ENCODE measurements at regions not wholly inside any gene's neighbourhood (a gene's known extent, or its start where the extent isn't known, plus 50 kb on each side); places are given as distances from the start of the nearest gene placed in this dataset.

DNA sequence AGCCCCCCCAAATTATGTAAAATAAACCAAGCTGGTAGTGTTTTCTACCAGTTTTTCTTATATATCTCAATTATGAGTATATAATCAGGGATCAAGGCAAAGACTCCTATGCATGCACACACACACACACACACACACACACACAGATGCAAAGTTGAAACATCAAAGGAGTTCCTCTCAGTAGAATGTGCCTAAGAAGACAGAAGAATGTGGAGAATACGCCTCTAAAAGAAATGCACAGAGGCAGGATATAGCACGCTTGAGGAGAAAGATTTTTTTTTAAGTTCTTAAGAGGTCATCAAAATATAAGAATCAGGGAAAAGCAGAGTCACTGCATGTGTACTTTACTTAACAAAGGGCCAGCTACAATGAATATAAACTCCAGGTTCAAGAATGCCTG lies 138.2 kb upstream of the CLEC14A start:
- no peaks in the 10 kb centered on the region for H3K4me1 ChIP-seq (ENCODE audit: control extremely low read depth in 1 of 4, control insufficient read depth in 4 of 4, insufficient read depth in 4 of 4, low read length in 3 of 4)
- H3K4me3 ChIP-seq (ENCODE audit: control insufficient read depth in 1 of 7, extremely low read depth in 1 of 7, insufficient read depth in 4 of 7, low read depth in 2 of 7, low read length in 6 of 7): no peak overlapping the region
- no peaks in the 10 kb centered on the region for H3K36me3 ChIP-seq (ENCODE audit: control insufficient read depth in 4 of 4, insufficient read depth in 4 of 4, low read length in 3 of 4)
- no peak for DNase-seq
- H3K27me3 ChIP-seq (replicated peaks in 2 of 5; ENCODE audit: control insufficient read depth in 4 of 5, insufficient read depth in 5 of 5, low read length in 4 of 5): no peaks in the 10 kb centered on the region
- no peaks in the 10 kb centered on the region for H3K9me3 ChIP-seq (ENCODE audit: control extremely low read depth in 1 of 5, control insufficient read depth in 4 of 5, insufficient read depth in 2 of 5, low read depth in 1 of 5, low read length in 4 of 5)
- ChIA-PET POLR2A (no interaction called here), CTCF (no interaction called here)
- H3K27ac ChIP-seq (ENCODE audit: insufficient read depth in 1 of 2, low read depth in 1 of 2, low read length in 2 of 2, poor library complexity in 1 of 2, severe bottlenecking in 2 of 2): no peak overlapping the region
- no CpG with 5 or more reads among the region's 2 CpGs for WGBS (ENCODE audit: insufficient coverage)

DNA sequence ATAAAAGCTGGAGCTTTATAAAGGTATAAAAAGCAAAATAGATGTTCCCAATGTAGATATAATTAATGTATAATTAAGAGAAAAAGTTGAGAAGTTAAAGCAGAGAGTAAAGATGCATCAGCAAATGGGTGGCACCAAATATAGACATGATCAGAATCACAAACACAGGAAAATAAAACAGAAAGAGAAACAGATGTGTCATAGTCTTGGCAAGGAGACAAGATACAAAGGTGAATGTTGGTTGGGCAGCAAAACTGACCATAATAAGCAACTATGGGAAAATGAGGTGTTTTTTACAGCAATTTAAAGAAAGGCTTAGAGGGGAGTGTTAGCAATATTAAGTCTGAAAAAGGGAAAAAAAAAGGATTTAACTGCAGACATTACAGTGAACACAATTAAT lies 135.4 kb upstream of the CLEC14A start:
- H3K9me3 ChIP-seq (ENCODE audit: control extremely low read depth in 1 of 5, control insufficient read depth in 4 of 5, insufficient read depth in 2 of 5, low read depth in 1 of 5, low read length in 4 of 5): no peaks in the 10 kb centered on the region
- no peak overlapping the region for H3K4me3 ChIP-seq (ENCODE audit: control insufficient read depth in 1 of 7, extremely low read depth in 1 of 7, insufficient read depth in 4 of 7, low read depth in 2 of 7, low read length in 6 of 7)
- H3K27ac ChIP-seq (ENCODE audit: insufficient read depth in 1 of 2, low read depth in 1 of 2, low read length in 2 of 2, poor library complexity in 1 of 2, severe bottlenecking in 2 of 2): no peak overlapping the region
- ChIA-PET CTCF (no interaction called here), POLR2A (interaction anchor here (0.7 kb wide), 1 partner anchor 59 kb away, joined by 3 read pairs; no protein-coding TSS in a partner anchor)
- H3K36me3 ChIP-seq (ENCODE audit: control insufficient read depth in 4 of 4, insufficient read depth in 4 of 4, low read length in 3 of 4): no peaks in the 10 kb centered on the region
- H3K27me3 ChIP-seq (replicated peaks in 2 of 5; ENCODE audit: control insufficient read depth in 4 of 5, insufficient read depth in 5 of 5, low read length in 4 of 5): no peaks in the 10 kb centered on the region
- no peaks in the 10 kb centered on the region for H3K4me1 ChIP-seq (ENCODE audit: control extremely low read depth in 1 of 4, control insufficient read depth in 4 of 4, insufficient read depth in 4 of 4, low read length in 3 of 4)
- no peak for DNase-seq

DNA sequence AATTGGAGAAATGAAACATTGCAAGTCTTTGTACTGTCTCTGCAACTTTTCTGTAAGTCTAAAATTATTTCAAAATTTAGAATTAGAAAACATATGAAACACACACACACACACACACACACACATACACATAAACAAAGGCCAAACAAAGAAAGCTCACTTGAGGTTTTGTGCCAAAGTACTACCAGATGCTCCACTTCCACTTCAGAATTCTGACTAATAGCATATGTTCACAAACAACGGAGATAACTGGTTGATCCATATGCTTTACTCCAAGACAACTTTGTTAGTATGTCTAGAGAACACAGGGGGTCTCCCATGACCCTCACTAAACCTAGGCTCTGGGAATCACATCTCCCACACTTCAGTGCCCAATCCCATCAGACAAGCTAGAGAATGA lies 133.8 kb upstream of the CLEC14A start:
- POLR2A ChIA-PET: no interaction called here
- no peak for DNase-seq
- CTCF ChIA-PET: interaction anchor here (1.4 kb wide), 1 partner anchor 12 kb away, joined by 4 read pairs; no protein-coding TSS in a partner anchor

DNA sequence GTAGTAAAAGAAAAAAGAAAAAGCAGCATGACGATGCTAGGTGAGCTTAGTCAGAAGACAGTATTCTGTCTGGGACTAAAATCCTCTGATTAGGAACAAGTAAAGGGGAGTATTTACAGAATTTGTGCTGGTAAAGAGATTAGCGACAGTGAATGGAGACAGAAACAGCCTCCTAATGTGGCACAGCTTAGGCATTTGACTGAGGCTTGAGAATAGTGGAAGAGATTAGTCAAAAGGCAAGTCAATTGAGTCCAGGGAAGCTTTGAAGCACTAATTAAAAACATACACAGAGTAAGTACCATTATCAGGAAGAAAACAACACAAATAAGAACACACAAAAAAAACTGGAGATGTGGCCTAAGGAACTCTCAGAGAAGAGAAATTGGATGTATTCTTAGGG lies 131.9 kb upstream of the CLEC14A start:
- 100% methylated on average over 2 of the region's 2 CpGs for WGBS (ENCODE audit: insufficient coverage)
- POLR2A ChIA-PET: no interaction called here
- Histone ChIP-seq H3K9me3 (ENCODE audit: control extremely low read depth in 1 of 5, control insufficient read depth in 4 of 5, insufficient read depth in 2 of 5, low read depth in 1 of 5, low read length in 4 of 5) (no peaks in the 10 kb centered on the region), H3K27me3 (replicated peaks in 2 of 5; ENCODE audit: control insufficient read depth in 4 of 5, insufficient read depth in 5 of 5, low read length in 4 of 5) (no peaks in the 10 kb centered on the region), H3K27ac (ENCODE audit: insufficient read depth in 1 of 2, low read depth in 1 of 2, low read length in 2 of 2, poor library complexity in 1 of 2, severe bottlenecking in 2 of 2) (no peak overlapping the region), H3K4me1 (ENCODE audit: control extremely low read depth in 1 of 4, control insufficient read depth in 4 of 4, insufficient read depth in 4 of 4, low read length in 3 of 4) (no peaks in the 10 kb centered on the region), H3K36me3 (ENCODE audit: control insufficient read depth in 4 of 4, insufficient read depth in 4 of 4, low read length in 3 of 4) (no peaks in the 10 kb centered on the region), H3K4me3 (ENCODE audit: control insufficient read depth in 1 of 7, extremely low read depth in 1 of 7, insufficient read depth in 4 of 7, low read depth in 2 of 7, low read length in 6 of 7) (no peak overlapping the region)
- no peak for DNase-seq
- CTCF ChIA-PET: interaction anchor here (1.8 kb wide), 1 partner anchor 27 kb away, joined by 4 read pairs; no protein-coding TSS in a partner anchor

More for the DNA sequence above, 133.8 kb upstream of the CLEC14A start:
- no peak overlapping the region for H3K4me3 ChIP-seq (ENCODE audit: control insufficient read depth in 1 of 7, extremely low read depth in 1 of 7, insufficient read depth in 4 of 7, low read depth in 2 of 7, low read length in 6 of 7)
- H3K27ac ChIP-seq (ENCODE audit: insufficient read depth in 1 of 2, low read depth in 1 of 2, low read length in 2 of 2, poor library complexity in 1 of 2, severe bottlenecking in 2 of 2): no peak overlapping the region
- H3K9me3 ChIP-seq (ENCODE audit: control extremely low read depth in 1 of 5, control insufficient read depth in 4 of 5, insufficient read depth in 2 of 5, low read depth in 1 of 5, low read length in 4 of 5): no peaks in the 10 kb centered on the region
- WGBS (ENCODE audit: insufficient coverage): 100% methylated on average over 1 of the region's 1 CpG
- no peaks in the 10 kb centered on the region for H3K4me1 ChIP-seq (ENCODE audit: control extremely low read depth in 1 of 4, control insufficient read depth in 4 of 4, insufficient read depth in 4 of 4, low read length in 3 of 4)
- H3K27me3 ChIP-seq (replicated peaks in 2 of 5; ENCODE audit: control insufficient read depth in 4 of 5, insufficient read depth in 5 of 5, low read length in 4 of 5): no peaks in the 10 kb centered on the region
- H3K36me3 ChIP-seq (ENCODE audit: control insufficient read depth in 4 of 4, insufficient read depth in 4 of 4, low read length in 3 of 4): no peaks in the 10 kb centered on the region

DNA sequence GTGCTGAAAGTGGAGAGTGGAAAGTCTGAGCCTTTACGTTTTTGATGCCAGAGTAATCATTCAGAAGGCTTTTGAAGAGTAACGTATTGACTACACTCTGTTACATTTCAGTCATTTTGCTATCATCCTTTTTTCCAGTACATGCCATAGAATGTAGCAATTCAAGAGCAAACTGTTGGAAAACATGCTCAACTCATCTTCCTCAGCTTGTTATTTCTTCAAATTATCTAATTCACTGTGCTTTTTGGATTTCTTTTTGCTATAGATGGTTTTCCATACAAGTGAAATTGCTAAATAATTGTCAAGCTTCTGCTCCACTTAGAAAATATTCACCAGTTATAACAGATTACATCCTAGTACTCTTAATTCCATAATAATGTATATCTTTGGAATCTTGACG lies 129.9 kb upstream of the CLEC14A start:
- Histone ChIP-seq H3K4me3 (ENCODE audit: control insufficient read depth in 1 of 7, extremely low read depth in 1 of 7, insufficient read depth in 4 of 7, low read depth in 2 of 7, low read length in 6 of 7) (no peak overlapping the region), H3K9me3 (ENCODE audit: control extremely low read depth in 1 of 5, control insufficient read depth in 4 of 5, insufficient read depth in 2 of 5, low read depth in 1 of 5, low read length in 4 of 5) (peaks cover 0 to 2% (median 0%) of the 10 kb centered on the region in 5 experiments), H3K27me3 (replicated peaks in 2 of 5; ENCODE audit: control insufficient read depth in 4 of 5, insufficient read depth in 5 of 5, low read length in 4 of 5) (no peaks in the 10 kb centered on the region), H3K36me3 (ENCODE audit: control insufficient read depth in 4 of 4, insufficient read depth in 4 of 4, low read length in 3 of 4) (no peaks in the 10 kb centered on the region), H3K27ac (ENCODE audit: insufficient read depth in 1 of 2, low read depth in 1 of 2, low read length in 2 of 2, poor library complexity in 1 of 2, severe bottlenecking in 2 of 2) (no peak overlapping the region), H3K4me1 (ENCODE audit: control extremely low read depth in 1 of 4, control insufficient read depth in 4 of 4, insufficient read depth in 4 of 4, low read length in 3 of 4) (no peaks in the 10 kb centered on the region)
- ChIA-PET CTCF (no interaction called here), POLR2A (no interaction called here)
- DNase-seq: no peak
- WGBS (ENCODE audit: insufficient coverage): 100% methylated on average over 1 of the region's 3 CpGs

DNA sequence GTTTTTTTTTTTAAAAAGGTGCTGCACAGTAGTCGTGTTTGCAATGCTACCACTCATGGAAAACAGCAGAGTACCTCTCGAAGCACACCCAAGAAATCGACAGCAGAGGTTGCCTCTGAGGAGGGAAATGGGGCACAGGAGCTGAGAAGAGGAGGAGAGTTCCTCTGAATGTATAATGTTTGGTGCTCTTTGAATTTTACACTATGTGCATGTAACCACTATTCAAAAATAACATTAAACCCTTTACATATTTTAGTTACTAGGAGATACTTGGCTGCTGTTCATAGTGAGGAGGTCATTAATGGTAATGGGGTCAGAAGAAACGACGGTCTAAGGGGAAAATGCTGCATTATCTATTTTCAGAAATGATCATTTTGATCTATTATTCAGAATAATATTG lies 129.4 kb upstream of the CLEC14A start:
- DNase-seq: no peak
- WGBS (ENCODE audit: insufficient coverage): 90% methylated on average over 3 of the region's 5 CpGs
- ChIA-PET CTCF (no interaction called here), POLR2A (no interaction called here)
- H3K27me3 ChIP-seq (replicated peaks in 2 of 5; ENCODE audit: control insufficient read depth in 4 of 5, insufficient read depth in 5 of 5, low read length in 4 of 5): no peaks in the 10 kb centered on the region
- no peak overlapping the region for H3K4me3 ChIP-seq (ENCODE audit: control insufficient read depth in 1 of 7, extremely low read depth in 1 of 7, insufficient read depth in 4 of 7, low read depth in 2 of 7, low read length in 6 of 7)
- H3K27ac ChIP-seq (ENCODE audit: insufficient read depth in 1 of 2, low read depth in 1 of 2, low read length in 2 of 2, poor library complexity in 1 of 2, severe bottlenecking in 2 of 2): no peak overlapping the region
- peaks cover 0 to 2% (median 0%) of the 10 kb centered on the region in 5 experiments for H3K9me3 ChIP-seq (ENCODE audit: control extremely low read depth in 1 of 5, control insufficient read depth in 4 of 5, insufficient read depth in 2 of 5, low read depth in 1 of 5, low read length in 4 of 5)
- no peaks in the 10 kb centered on the region for H3K4me1 ChIP-seq (ENCODE audit: control extremely low read depth in 1 of 4, control insufficient read depth in 4 of 4, insufficient read depth in 4 of 4, low read length in 3 of 4)
- H3K36me3 ChIP-seq (ENCODE audit: control insufficient read depth in 4 of 4, insufficient read depth in 4 of 4, low read length in 3 of 4): no peaks in the 10 kb centered on the region

DNA sequence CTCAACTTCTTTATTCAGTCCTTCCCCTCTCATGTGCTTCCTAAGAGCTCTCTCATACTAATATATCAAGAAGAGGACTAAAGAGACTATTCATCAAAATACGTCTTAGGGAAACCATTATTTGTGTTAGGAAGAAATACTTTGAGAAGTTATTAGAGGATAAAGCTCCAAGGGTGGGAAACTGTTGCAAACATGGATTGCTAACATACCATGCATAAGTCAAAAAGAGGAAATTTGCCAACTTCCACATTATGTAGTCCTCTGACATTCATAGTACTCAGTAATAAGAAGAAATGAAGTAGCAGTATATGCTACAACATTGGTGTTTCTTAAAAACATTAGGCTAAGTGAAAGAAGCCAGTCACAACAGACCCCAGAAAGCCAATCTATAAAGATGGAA lies 128.8 kb upstream of the CLEC14A start:
- Histone ChIP-seq H3K9me3 (ENCODE audit: control extremely low read depth in 1 of 5, control insufficient read depth in 4 of 5, insufficient read depth in 2 of 5, low read depth in 1 of 5, low read length in 4 of 5) (peaks cover 0 to 6% (median 0%) of the 10 kb centered on the region in 5 experiments), H3K27me3 (replicated peaks in 2 of 5; ENCODE audit: control insufficient read depth in 4 of 5, insufficient read depth in 5 of 5, low read length in 4 of 5) (no peaks in the 10 kb centered on the region), H3K36me3 (ENCODE audit: control insufficient read depth in 4 of 4, insufficient read depth in 4 of 4, low read length in 3 of 4) (no peaks in the 10 kb centered on the region), H3K4me3 (ENCODE audit: control insufficient read depth in 1 of 7, extremely low read depth in 1 of 7, insufficient read depth in 4 of 7, low read depth in 2 of 7, low read length in 6 of 7) (no peak overlapping the region), H3K4me1 (ENCODE audit: control extremely low read depth in 1 of 4, control insufficient read depth in 4 of 4, insufficient read depth in 4 of 4, low read length in 3 of 4) (no peaks in the 10 kb centered on the region), H3K27ac (ENCODE audit: insufficient read depth in 1 of 2, low read depth in 1 of 2, low read length in 2 of 2, poor library complexity in 1 of 2, severe bottlenecking in 2 of 2) (no peak overlapping the region)
- CTCF ChIA-PET: no interaction called here
- no CpG with 5 or more reads among the region's 1 CpG for WGBS (ENCODE audit: insufficient coverage)
- POLR2A ChIA-PET: no interaction called here
- DNase-seq: no peak
